Breast epithelium (tissue), 4 donors: ENCODE measurements at regions not wholly inside any gene's neighbourhood (a gene's known extent, or its start where the extent isn't known, plus 50 kb on each side); places are given as distances from the start of the nearest gene placed in this dataset.

Source experiments
- DNase-seq, 2 donors: peaks; one replicate each; pipeline ENCODE4 v3.0.0-alpha.2; 2019; ENCODE audit warnings: low spot score in 2 of 2
- H3K27ac ChIP-seq, 2 donors: fragments of 200-600 bp; sonication (generic) in 1 of 2; one replicate each; pipeline ENCODE4 v1.5.1; 2016 to 2019; ENCODE audit warnings: mild to moderate bottlenecking in 1 of 2
- H3K27me3 ChIP-seq, 2 donors: fragments of 200-600 bp; sonication (generic) in 1 of 2; one replicate each; pipeline versions ENCODE4 v1.5.1 to v1.6.0; 2017 to 2019; ENCODE audit warnings: control low read depth in 1 of 2, mild to moderate bottlenecking in 1 of 2
- H3K36me3 ChIP-seq: fragments of 200-600 bp; one replicate; pipeline ENCODE4 v1.5.1; 2019
- H3K4me1 ChIP-seq, 2 donors: fragments of 200-600 bp; sonication (generic); one replicate each; pipeline ENCODE4 v1.5.1; 2016 to 2019; ENCODE audit warnings: control low read depth in 1 of 2
- H3K4me3 ChIP-seq, 3 donors: fragments of 200-600 bp; sonication (generic); 1 replicate in 2 of 3; 2 replicates in 1 of 3; pipeline ENCODE4 v1.5.1; 2016 to 2019; ENCODE audit warnings: mild to moderate bottlenecking in 3 of 3, moderate library complexity in 2 of 3
- H3K9me3 ChIP-seq, 2 donors: fragments of 200-600 bp; sonication (generic) in 1 of 2; one replicate each; pipeline ENCODE4 v1.5.1; 2016 to 2019; ENCODE audit warnings: control low read depth in 1 of 2
- CTCF ChIP-seq, 3 donors: fragments of 450-650 bp; IDR thresholded peaks; one replicate each; pipeline ENCODE4 v1.5.1; 2016 to 2017; ENCODE audit warnings: antibody characterized with exemption in 3 of 3, mild to moderate bottlenecking in 3 of 3, moderate library complexity in 3 of 3
- POLR2A ChIP-seq: fragments of 450-650 bp; IDR thresholded peaks from one replicate; pipeline ENCODE4 v1.6.1; 2016; ENCODE audit warnings: antibody characterized with exemption, mild to moderate bottlenecking, moderate library complexity
- POLR2AphosphoS5 ChIP-seq, 3 donors: sonication (generic); formaldehyde crosslinking; IDR thresholded peaks; one replicate each; pipeline ENCODE4 v1.6.1; 2017; ENCODE audit warnings: antibody characterized with exemption in 3 of 3
- intact Hi-C: fragments of 100-400 bp; cut with DNase I; formaldehyde crosslinking; loops from one replicate; pipeline ENCODE4 v1.15.1; 2023; ENCODE audit warnings: low total_unique reads

- H3K27ac ChIP-seq, result no peak overlapping the region
- intact Hi-C loops, result no loop called here
- H3K4me1 ChIP-seq, result no peaks in the 10 kb centered on the region
- no peak for TF ChIP-seq CTCF (IDR thresholded peaks at IDR 0.05)
- no peak for TF ChIP-seq POLR2AphosphoS5 (IDR thresholded peaks at IDR 0.05)
- no peak for TF ChIP-seq POLR2A
- no peak overlapping the region for H3K4me3 ChIP-seq
- no peaks in the 10 kb centered on the region for H3K27me3 ChIP-seq
- H3K9me3 ChIP-seq, result no peaks in the 10 kb centered on the region
- H3K36me3 ChIP-seq, result no peaks in the 10 kb centered on the region
- no peak for DNase-seq
Observed at GRCh38 chr15:35842631-35843030, 296.7 kb upstream of the DPH6 start.

- intact Hi-C loops, result no loop called here
- H3K36me3 ChIP-seq, result no peaks in the 10 kb centered on the region
- H3K9me3 ChIP-seq, result no peaks in the 10 kb centered on the region
- no peak overlapping the region for H3K27ac ChIP-seq
- no peak overlapping the region for H3K4me3 ChIP-seq
- no peaks in the 10 kb centered on the region for H3K4me1 ChIP-seq
- DNase-seq, result no peak
- TF ChIP-seq POLR2A (no peak), POLR2AphosphoS5 (IDR thresholded peaks at IDR 0.05) (no peak), CTCF (IDR thresholded peaks at IDR 0.05) (no peak)
- no peaks in the 10 kb centered on the region for H3K27me3 ChIP-seq
Observed at GRCh38 chr15:35843498-35843897, 297.5 kb upstream of the DPH6 start.

DNA sequence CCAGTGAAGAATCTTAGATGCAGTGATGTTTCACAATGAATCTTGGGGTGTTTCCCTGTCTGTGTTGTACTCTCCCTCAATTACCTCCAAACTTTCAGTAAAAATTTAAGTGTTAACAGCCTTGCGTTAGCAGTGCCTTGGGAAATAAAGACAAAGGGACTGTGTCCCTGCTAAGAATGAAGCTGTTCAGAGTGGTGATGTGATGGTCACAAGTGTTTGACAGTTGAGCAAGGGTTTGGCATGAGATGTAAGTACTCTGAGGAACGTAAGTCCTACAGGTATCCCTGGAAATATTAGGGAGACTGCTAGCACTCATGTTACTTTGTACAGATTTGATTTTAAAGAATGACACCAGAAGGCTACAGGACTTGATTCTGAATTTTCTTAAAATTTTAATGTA lies 304.3 kb upstream of the DPH6 start:
- H3K4me3 ChIP-seq, result no peak overlapping the region
- no peaks in the 10 kb centered on the region for H3K36me3 ChIP-seq
- no peak for TF ChIP-seq POLR2A
- TF ChIP-seq POLR2AphosphoS5 (IDR thresholded peaks at IDR 0.05), result no peak
- TF ChIP-seq CTCF (IDR thresholded peaks at IDR 0.05), result no peak
- no peaks in the 10 kb centered on the region for H3K4me1 ChIP-seq
- H3K27ac ChIP-seq, result no peak overlapping the region
- H3K27me3 ChIP-seq, result no peaks in the 10 kb centered on the region
- H3K9me3 ChIP-seq, result no peaks in the 10 kb centered on the region
- DNase-seq, result no peak
- intact Hi-C loops, result no loop called here

DNA sequence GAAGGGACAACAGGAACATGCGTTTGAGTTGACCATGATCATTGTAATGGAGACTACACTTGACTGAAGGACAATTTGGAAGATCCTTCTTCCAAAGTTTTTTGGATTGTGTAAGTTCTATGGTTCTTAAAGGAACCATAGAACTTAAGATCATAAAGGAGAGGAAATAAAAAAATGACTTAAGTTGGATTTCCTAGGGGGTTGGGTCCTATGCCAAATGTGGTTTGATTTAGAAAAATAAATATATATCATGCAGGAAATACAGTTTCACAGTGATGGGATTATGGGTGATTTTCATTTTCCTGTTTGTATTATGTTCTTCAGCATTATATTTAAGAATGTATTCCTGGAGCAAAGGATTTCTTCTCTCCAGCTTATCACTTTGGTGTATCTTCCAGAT lies 305.5 kb upstream of the DPH6 start:
- H3K9me3 ChIP-seq, result no peaks in the 10 kb centered on the region
- TF ChIP-seq CTCF (IDR thresholded peaks at IDR 0.05), result no peak
- H3K4me3 ChIP-seq, result no peak overlapping the region
- no peak for DNase-seq
- no peaks in the 10 kb centered on the region for H3K4me1 ChIP-seq
- intact Hi-C loops, result no loop called here
- no peaks in the 10 kb centered on the region for H3K36me3 ChIP-seq
- no peaks in the 10 kb centered on the region for H3K27me3 ChIP-seq
- H3K27ac ChIP-seq, result no peak overlapping the region

DNA sequence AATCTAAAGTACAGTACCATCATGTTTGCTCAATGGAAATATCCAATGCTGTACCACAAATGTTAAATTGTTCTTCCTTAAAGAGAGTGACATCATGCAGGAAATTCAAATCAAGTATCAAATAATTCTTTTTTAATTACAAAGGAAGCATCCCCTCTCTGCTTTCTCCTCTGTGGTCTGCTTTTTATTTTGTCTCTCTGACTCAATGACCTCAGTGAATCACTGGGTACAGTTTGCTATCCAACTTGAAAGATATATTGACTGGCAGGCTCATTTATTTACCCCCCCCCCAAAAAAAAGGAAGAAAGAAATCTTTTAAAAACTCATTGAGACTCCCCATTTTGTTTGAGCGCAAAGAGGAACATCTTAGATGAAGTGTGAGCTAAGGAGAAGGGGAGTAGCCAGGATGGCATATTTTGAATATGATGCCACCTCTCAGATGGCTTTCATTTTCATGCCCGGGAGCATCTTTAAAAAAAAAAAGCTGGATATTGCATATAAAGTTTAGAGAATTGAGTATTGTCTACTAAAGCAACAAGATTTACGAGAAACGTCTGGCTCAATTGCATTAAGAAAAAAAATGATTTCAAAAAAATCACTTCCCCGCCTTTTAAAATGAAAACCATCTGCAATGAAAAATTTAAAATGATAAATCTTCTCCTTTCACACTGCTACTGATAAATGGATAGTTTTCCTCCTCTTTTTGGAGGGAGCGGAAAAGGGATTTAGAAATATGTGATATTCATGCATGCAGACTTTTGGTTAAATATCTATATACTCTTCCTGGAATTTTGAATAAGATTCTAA lies 307.1 kb upstream of the DPH6 start:
- TF ChIP-seq POLR2A, result no peak
- TF ChIP-seq CTCF (IDR thresholded peaks at IDR 0.05), result no peak
- TF ChIP-seq POLR2AphosphoS5 (IDR thresholded peaks at IDR 0.05), result no peak
- intact Hi-C loops, result no loop called here

More for the DNA sequence above, 307.1 kb upstream of the DPH6 start:
- Histone ChIP-seq H3K27ac (no peak overlapping the region), H3K27me3 (no peaks in the 10 kb centered on the region), H3K36me3 (no peaks in the 10 kb centered on the region), H3K4me1 (no peaks in the 10 kb centered on the region), H3K4me3 (no peak overlapping the region), H3K9me3 (no peaks in the 10 kb centered on the region)
- DNase-seq, result no peak
